HG02943 (cell line): ENCODE measurements at regions not wholly inside any gene's neighbourhood (a gene's known extent, or its start where the extent isn't known, plus 50 kb on each side); places are given as distances from the start of the nearest gene placed in this dataset.
"Not testable (repeated sequence)": the region's sequence is repeated elsewhere in the genome, so short reads cannot be mapped to it uniquely, and the experiment has no call there.

Experiments used
- ATAC-seq: cut with Tn5 transposase; IDR thresholded peaks from one replicate; pipeline ENCODE4 v1.9.1; 2021; ENCODE audit warnings: mild to moderate bottlenecking, low read depth, moderate library complexity; ENCODE audit not compliant: unreplicated experiment

DNA sequence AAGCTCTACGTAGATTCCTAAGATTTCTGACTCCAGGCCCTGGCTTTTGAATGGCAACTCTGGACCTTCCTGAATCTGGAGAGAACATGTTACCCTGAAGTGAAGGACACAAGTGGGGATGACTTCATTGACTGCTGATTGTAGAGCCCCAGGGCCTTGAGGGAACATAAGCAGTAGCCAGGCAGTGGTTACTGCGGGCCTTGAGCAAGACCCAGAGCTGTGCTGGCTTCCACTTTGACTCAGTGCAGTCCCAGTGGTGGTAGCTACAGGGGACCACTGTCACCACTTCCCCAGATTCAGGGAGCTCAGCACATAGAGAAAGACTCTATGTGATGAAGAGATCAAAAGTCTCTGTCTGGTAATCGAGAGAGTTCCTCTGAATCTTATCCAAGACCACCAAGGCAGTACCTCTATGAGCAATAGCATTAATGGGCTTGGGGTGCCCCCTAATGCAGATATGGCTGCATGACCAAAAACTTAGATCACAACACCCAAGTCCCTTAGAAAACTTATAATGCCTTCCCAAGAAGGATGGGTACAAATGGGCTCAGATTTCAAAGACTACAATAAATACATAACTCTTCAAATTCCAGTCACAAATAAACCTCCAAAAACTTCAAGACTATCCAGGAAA, 1278.3 kb downstream of the AMY1C start:
- no peak for ATAC-seq

DNA sequence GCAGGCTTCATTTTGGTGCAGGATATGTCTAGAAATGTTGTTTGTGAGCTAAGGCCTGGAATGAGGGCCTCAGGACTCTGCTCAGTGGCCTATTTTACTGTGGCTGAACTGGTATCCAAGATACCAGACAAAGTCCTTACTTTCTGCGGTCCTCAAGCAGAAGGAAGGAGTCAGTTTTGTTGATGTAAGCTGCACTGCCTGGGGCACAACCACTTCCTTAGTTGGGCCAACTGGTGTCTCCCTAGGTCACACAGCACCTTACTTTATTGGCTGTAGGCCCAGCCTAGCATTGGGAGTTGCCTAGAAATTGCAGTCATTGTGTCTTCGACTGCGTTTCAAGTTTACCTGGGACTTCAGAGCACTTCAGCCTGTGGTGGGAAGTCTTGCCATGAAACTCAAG, 1322.7 kb downstream of the AMY1C start:
- ATAC-seq: no peak

DNA sequence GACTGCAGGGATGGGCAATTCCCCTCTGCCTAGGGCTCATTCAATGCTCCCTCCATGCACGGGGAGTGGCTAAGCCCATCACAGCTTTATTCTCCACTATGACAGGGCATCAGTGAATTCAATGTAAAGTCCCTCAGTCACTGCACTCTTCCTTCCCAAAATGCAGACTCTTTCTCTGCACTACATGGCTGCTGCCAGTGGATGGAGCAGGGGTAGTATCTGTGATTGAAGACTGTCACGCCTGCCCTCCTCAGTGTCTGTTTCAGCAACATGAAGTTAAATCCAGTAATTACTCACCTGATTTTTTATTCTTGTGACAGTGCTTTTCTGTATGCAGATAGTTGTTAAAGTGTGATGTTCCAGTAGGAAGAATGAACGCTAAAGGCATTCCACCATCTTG, 1323.2 kb downstream of the AMY1C start:
- no peak for ATAC-seq

DNA sequence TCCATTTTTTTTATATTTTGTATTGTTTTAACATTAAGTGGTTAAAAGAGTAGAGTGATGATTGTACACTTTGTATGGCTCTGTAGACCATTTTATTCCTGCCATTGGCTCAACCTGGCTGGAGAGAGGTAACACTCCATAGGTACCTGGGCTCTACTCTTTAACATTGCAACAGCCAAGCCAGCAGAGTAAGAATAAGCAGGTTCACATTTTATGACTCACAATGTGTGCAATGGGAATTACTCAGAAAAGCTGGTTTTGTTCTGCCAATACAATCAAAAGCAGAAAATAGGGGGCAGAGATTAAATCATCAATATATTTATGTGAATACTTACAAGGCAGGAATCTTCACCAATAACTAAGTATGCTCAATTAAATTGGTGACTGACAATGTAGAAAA, 1324.0 kb downstream of the AMY1C start:
- no peak for ATAC-seq

DNA sequence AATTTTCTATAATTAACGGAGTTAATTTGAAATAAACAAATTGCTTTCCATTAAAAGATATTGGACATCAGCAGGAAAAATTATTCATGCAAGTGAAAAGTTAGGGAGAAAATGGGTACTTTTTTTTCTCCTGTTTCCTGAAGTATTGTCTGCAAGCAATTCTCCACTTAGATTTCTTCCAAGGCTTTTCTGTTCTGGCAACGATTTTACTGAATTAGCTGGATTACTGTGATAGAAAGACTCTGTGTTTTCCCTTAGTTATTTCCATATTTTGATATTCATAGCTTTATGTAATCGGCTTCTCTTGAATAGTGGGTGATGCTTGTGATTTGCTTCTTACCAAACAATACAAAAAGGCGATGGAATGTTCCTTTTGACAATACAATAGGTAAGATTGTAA, 1333.9 kb downstream of the AMY1C start:
- ATAC-seq: no peak

DNA sequence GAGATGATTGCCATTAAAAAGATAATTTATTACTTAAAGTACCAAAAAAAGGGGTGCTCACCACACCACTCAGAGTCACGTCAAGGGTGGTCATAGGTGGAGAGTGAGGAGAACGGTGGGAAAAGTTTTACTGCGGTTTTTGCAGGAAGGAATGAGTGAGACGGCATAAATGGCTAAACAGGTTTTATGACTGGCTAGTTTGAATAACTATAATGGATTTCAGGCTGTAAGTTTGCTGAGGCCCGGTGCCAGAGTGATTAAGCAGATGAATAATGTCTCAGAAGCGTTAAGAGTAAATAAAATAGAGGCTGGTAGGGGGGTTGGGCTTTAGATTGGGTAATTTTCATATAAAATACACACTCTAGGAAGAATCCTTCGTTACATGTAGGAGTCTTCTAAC, 1337.8 kb downstream of the AMY1C start:
- no peak for ATAC-seq

DNA sequence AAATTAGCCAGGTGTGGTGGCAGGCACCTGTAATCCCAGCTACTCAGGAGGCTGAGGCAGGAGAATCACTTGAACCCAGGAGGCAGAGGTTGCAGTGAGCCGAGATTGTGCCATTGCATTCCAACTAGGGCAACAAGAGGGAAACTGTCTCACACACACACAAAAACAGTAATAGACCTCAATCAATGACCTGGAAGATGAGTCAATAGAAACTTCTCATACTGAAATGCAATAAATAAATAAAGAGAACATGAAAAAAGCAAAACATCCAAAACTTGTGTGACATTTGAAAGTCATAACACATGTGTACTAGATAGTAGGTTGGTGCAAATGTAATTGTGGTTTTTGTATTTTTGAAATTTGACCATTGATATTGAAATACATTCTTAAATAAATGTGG, 1338.5 kb downstream of the AMY1C start:
- ATAC-seq: no peak

DNA sequence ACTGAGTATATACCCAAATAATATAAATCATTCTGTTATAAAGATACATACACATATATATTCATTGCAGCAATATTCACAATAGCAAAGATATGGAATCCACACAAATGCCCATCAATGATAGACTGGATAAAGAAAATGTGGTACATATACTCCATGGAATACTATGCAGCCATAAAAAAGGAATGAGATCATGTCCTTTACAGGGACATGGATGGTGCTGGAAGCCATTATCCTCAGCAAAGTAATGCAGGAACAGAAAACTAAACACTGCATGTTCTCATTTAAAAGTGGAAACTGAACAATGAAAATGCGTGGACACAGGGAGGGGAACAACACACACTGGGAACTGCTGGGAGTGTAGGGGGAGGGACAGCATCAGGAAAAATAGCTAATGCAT, 1344.2 kb downstream of the AMY1C start:
- ATAC-seq: not testable (repeated sequence)

DNA sequence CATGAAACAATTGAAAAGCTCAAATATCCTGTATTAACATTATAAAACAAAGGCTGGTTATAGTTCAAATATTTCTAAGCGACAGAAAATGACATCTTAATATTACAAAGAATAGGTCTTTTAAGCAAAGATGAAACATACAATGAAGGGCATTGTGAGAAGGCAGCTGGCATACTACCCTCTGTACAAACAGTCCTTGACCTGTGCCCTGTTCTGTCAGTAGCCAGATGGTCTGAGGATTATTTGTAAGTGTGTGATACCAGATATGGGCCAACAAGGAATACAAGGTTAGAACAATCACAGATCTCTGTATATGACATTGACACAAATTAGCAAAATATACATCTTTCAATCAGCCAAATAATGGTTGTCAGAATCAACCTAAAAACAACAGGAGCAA, 1350.4 kb downstream of the AMY1C start:
- no peak for ATAC-seq

DNA sequence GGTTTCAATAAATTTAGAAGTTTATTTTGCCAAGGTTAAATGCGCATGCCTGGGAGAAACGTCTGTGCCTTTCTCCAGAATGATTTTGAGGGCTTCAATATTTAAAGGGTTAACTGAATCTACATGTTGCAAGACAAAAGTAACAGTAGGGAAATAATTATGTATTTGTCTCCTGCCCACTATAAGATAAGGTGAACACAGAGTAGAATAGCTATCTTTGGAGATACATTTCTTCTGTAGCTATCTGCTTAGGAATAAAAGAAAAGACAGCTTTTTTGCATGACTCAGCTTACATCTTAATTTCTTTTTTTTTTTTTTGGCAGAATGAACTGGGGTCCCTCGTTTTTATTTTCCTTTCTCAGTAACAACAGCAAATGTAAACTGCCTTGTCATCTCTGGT, 1351.6 kb downstream of the AMY1C start:
- no peak for ATAC-seq

DNA sequence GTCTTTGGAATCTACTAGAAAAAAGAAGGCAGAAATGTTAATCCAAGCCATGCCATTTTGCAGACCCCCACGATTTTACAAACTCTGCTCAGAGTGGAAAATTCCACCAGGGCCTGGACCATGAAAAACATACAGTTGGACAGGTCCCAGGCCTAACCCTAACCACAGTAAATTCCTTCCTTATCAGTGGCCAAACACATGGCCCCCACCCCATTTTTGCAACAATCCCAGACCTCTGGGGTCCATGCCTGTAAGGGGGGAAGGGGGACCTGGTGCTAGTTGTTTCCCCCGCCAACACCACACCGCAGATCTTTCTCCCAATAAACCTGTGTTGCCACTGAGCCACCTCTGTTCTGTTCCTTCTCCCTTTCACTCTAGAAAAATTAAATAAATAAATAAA, 1352.7 kb downstream of the AMY1C start:
- no peak for ATAC-seq

DNA sequence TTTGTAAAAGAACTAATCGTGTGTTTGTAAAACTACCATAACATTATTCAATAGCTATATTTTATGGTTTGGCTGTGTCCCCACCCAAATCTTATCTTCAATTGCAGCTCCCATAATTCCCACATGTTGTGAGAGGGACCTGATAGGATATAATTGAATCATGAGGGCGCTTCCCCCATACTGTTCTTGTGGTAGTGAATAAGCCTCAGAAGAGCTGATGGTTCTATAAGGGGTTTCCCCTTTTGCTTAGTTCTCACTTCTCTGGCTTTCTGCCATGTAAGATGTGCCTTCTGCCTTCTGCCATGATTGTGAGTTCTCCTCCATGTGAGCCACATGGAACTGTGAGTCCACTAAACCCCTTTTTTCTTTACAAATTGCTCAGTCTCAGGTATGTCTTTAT, 1372.3 kb downstream of the AMY1C start:
- no peak for ATAC-seq

DNA sequence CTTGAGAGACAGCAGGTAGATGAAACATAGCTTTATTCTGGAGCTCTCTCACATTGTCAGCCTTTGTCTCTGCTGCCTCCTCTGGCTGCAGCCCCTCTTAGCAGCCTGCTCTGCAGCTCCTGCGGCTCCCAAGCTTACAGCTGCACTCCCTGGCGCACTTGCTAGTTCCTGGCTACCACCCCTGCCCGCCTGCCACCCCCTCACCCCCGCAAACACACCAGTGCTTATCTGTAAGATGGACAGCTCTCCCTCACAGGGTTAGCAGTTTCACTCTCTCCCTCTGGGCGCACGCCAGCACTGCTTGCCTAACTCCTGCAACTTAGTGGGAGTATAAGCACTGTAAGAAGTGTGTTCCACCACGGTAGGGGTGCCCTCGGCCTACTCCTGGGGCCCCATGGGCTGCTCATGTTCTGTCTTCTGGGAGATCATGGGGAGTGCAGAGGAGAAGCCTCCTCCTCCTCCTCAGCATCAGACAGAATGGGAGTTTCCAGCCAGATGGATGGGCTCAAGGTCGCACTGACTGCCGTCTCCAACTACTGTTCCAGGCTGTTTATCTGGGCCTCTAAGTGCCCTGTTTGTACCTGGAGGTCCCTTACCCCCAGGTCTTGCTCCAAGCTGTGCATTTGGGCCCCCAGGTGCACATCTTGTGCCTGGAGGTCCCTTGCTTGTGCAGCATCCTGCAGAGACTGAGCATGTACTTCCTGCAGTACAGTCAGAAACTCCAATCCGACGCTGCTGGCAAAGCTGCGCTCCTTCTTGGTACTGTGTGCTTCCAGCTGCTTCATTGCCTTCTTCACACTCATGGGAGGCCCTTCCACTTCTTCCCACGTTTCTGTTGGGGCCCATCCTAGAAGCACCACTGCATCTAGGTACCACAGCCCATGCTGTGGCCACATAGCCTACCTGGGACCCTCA, 1388.1 kb downstream of the AMY1C start:
- ATAC-seq: no peak

DNA sequence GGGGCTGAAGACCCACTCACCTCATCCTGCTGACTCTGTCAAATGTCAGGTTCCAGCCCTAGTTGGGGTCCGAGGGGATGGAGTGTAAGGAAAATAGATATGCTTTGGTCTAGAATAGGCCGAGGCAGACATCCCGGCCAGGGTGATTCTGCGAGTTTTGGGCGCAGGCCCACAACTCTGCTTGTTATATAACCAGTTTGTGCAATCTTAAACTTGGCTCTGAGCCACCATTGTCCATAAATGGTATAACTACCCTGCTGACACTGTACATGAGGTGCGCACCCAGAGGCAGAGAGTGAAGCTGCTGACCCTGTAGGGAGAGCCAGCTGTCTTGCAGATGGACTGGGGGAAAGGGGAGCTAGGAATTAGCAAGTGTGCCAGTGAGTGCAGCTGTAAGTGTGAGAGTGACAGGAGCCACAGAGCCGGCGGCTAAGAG, 1388.8 kb downstream of the AMY1C start:
- no peak for ATAC-seq

DNA sequence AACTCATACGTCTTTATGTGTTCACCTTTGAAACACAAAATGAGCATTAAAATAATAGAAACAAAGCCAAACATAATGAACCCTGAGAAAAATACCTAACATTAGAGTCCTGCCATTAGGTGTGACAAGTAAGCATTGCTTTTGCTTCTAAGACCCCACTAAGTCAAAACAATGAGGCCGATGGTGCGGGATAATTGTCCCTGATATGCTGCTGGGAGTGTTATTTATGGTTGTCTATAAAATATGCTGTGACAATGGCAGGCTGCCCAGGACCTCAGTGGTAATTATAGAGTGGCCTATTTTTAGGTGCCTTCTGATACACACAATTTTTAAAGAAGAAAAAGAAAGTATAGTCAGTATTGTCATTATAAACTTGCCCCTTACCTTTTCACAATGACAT, 1423.1 kb downstream of the AMY1C start:
- no peak for ATAC-seq

DNA sequence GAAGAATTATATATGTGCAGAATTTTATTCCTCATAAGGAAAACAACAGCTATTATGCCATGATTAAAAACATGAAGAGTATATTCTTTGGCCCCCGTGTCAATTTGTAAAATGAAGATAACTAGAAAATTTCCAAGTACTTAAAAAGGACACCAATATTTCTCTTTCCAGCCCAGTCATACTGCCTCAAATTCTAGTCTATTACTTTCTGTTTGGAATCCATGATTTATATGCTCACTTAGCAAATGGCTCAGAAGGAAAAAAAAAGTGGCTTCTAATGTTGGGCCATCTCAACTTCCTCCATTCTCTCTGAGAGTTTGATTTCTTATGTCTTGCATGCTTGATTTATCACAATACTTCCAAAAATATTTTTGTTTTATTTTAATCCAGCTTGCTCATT, 1431.1 kb downstream of the AMY1C start:
- ATAC-seq: no peak

DNA sequence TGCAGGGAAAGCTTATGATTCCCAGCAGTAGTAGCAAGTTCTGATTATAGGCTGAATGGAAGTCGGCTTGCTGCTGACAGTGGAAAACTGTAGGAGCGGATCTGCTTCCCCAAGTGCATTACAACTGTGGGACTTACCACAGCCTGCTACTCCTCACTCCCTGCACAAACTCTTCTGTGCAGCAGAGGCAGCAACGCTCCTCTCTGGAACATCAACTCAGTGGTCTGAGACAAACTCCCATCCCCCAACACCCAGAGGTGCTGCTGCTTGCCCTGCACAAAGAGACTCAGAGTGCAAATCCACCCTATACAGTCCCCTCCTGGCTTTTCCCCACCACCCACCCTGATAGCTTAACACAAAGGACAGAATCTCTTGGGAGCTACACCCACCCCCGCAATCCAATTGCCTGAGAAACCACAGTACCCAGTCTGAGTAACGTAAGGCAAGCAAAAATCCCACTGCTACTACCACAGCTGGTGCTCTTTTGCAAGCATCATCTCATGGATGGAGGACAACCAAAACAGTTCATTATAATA, 1455.2 kb downstream of the AMY1C start:
- no peak for ATAC-seq

DNA sequence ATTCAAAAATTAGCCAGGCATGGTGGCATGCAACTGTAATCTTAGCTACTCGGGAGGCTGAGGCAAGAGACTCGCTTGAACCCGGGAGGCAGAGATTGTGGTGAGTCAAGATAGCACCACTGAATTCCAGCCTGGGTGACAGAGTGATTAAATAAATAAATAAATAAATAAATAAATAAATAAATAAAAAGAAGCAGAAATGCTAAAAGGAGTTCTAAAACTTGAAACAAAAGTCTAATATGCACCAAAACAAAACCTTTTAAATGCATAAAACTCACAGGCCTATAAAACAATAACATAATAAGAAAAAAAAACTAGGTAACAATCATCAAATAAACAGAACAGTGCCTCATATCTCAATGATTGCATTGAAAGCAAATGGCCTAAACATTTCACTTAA, 1458.9 kb downstream of the AMY1C start:
- ATAC-seq: no peak

DNA sequence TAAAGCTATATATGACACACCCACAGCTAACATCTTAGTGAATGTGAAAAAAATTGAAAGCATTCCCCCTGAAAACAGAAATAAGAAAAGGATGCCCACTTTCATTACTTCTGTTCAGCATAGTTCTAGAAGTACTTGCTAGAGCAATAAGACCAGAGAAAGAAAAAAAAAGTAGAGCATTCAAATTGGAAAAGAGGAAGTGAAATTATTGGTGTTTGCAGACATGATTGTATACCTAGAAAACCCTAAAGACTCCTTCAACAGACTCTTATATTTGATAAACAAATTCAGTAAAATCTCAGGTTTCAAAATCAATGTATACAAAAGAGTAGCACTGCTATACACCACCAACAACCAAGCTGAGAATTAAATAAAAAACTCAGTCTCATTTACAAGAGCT, 1461.0 kb downstream of the AMY1C start:
- no peak for ATAC-seq

DNA sequence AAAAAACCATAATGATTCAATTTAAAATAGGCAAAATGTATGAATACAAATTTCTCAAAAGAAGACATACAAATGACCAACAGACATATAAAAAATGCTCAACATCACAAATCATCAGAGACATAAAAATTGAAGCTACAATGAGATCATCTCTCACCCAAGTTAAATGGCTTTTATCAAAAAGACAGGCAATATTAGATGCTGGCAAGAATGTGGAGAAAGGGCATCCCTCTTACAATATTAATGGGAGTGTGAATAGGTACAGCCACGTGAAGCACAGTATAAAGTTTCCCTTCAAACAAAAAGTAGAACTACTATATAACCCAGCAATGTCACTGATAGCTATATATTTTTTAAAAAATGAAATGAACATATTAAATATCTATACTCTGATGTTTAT, 1481.7 kb downstream of the AMY1C start:
- ATAC-seq: no peak

DNA sequence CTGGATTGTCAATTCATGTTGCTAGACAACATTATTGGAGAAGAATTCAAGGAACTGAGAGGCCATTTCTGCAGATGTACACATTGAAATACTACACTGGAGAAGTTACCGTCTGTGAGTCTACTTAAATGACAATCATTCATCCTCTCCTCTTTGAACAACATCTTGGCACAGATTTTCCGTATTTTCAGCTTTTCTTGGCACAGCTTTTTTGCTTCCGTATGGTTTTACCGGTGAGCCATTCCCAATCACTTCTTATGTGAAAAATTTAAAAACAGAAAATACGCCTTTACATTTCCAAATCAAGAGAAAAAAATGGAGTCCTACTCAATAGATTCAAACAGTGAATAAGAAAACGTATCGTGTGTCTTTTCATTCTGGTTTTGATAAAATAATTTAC, 1493.7 kb downstream of the AMY1C start:
- no peak for ATAC-seq

DNA sequence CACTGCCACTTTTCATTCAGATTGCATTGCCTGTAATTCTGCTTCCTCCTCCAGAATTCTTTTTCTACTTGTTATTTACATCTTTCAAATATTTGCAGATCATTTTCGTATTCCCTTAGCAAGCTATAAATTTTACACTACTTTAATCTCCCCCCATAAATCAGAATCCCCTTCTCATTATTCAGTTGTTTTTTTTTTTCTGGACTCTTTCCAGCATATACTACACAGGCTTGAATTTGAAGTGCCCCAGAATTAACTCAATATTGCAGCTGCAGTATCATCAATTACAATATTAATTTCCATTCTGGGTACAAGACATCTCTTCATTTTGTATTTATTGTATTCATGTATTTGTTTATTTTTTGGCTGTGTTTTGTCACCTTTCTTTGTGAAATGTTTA, 1494.3 kb downstream of the AMY1C start:
- no peak for ATAC-seq
